ENCODE measurements at regions not wholly inside any gene's neighbourhood (a gene's known extent, or its start where the extent isn't known, plus 50 kb on each side); places are given as distances from the start of the nearest gene placed in this dataset.

DNA sequence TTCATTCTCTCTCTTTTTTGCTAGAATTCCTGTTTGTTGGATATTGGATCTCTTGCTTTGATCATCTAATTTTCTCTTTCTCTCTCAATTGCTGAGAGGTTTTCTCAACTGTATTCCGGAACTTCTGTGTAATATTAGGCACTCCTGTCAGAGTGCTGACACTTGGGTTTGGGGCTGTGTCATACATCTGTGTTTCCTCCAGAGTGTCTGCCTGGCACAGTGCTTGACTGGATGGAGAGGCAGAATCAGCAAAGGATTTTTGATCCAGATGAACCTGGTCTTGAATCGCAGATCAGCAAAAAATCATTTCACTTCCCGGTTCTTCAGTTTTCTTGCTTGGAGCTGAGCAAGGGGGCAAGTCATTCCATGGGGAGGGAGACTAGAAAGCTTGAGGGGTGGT lies 87.7 kb upstream of the CXCR4 start:
- H3K36me3 ChIP-seq (ENCODE audit: control insufficient read depth in 2 of 2, insufficient read depth in 1 of 2, low read length in 2 of 2): no peaks in the 10 kb centered on the region
- no peak overlapping the region for H3K4me3 ChIP-seq (ENCODE audit: low read depth, low read length)
- no peaks in the 10 kb centered on the region for H3K4me1 ChIP-seq (ENCODE audit: control insufficient read depth, insufficient read depth, low read length)
- no peak overlapping the region for H3K27ac ChIP-seq (ENCODE audit: extremely low read depth, low read depth, low read length)
- POLR2A ChIA-PET: no interaction called here
- no peaks in the 10 kb centered on the region for H3K9me3 ChIP-seq (ENCODE audit: control insufficient read depth, insufficient read depth, low read depth, low read length)
- TF ChIP-seq ZNF175 (tag by site-specific recombination; IDR thresholded peaks at IDR 0.05): no peak
- CTCF ChIA-PET: no interaction called here

DNA sequence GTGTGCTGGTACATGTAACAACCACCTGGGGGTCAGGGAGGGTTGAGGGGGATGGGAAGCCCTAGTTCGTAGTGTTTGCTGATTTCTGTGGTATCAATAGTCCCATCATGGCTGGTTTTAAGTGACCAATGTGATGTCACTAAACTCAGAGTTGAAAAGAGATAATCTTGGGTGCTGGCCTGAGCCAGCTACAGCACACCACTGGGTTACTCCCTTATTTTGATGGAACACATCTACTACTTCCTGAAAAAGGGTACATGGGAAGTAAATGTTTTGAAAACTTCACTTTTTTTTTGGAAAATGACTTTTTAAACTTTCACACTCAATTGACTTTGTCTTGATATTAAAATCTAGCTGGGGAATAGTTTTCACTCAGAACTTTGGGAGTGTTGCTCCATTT lies 87.0 kb upstream of the CXCR4 start:
- TF ChIP-seq, protein P1, sequence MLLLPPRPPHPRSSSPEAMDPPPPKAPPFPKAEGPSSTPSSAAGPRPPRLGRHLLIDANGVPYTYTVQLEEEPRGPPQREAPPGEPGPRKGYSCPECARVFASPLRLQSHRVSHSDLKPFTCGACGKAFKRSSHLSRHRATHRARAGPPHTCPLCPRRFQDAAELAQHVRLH (tag by site-specific recombination; IDR thresholded peaks at IDR 0.05): no peak
- no peak for TF ChIP-seq ZNF132 (tag by site-specific recombination; IDR thresholded peaks at IDR 0.05; ENCODE audit: borderline replicate concordance)
- TF ChIP-seq GLIS2 (tag by site-specific recombination; IDR thresholded peaks at IDR 0.05): no peak
- TF ChIP-seq ZNF292 (tag by site-specific recombination; IDR thresholded peaks at IDR 0.05; ENCODE audit: borderline replicate concordance, low read depth): no peak
- no peak for TF ChIP-seq ZNF776 (tag by site-specific recombination; IDR thresholded peaks at IDR 0.05; ENCODE audit: borderline replicate concordance)
- TF ChIP-seq, protein P2, sequence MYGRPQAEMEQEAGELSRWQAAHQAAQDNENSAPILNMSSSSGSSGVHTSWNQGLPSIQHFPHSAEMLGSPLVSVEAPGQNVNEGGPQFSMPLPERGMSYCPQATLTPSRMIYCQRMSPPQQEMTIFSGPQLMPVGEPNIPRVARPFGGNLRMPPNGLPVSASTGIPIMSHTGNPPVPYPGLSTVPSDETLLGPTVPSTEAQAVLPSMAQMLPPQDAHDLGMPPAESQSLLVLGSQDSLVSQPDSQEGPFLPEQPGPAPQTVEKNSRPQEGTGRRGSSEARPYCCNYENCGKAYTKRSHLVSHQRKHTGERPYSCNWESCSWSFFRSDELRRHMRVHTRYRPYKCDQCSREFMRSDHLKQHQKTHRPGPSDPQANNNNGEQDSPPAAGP (tag by site-specific recombination; IDR thresholded peaks at IDR 0.05): no peak
- TF ChIP-seq ZNF530 (tag by site-specific recombination; IDR thresholded peaks at IDR 0.05; ENCODE audit: low read depth): no peak
- no peak for TF ChIP-seq ZNF37A (tag by site-specific recombination; IDR thresholded peaks at IDR 0.05)
- TF ChIP-seq ZNF585B (tag by site-specific recombination; IDR thresholded peaks at IDR 0.05): no peak
- TF ChIP-seq ZXDB (tag by site-specific recombination; IDR thresholded peaks at IDR 0.05): no peak
- TF ChIP-seq YY1 (tag by site-specific recombination; IDR thresholded peaks at IDR 0.05): no peak
- TF ChIP-seq KLF1 (tag by site-specific recombination; IDR thresholded peaks at IDR 0.05): no peak
- TF ChIP-seq, protein P3, sequence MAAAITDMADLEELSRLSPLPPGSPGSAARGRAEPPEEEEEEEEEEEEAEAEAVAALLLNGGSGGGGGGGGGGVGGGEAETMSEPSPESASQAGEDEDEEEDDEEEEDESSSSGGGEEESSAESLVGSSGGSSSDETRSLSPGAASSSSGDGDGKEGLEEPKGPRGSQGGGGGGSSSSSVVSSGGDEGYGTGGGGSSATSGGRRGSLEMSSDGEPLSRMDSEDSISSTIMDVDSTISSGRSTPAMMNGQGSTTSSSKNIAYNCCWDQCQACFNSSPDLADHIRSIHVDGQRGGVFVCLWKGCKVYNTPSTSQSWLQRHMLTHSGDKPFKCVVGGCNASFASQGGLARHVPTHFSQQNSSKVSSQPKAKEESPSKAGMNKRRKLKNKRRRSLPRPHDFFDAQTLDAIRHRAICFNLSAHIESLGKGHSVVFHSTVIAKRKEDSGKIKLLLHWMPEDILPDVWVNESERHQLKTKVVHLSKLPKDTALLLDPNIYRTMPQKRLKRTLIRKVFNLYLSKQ (tag by site-specific recombination; IDR thresholded peaks at IDR 0.05; ENCODE audit: borderline replicate concordance): no peak
- TF ChIP-seq ZNF394 (tag by site-specific recombination; IDR thresholded peaks at IDR 0.05; ENCODE audit: borderline replicate concordance): no peak
- TF ChIP-seq ZNF514 (tag by site-specific recombination; IDR thresholded peaks at IDR 0.05): no peak
- no peak for TF ChIP-seq ZNF596 (tag by site-specific recombination; IDR thresholded peaks at IDR 0.05)
- TF ChIP-seq RBAK (tag by site-specific recombination; IDR thresholded peaks at IDR 0.05): no peak
- TF ChIP-seq OSR2 (tag by site-specific recombination; IDR thresholded peaks at IDR 0.05): no peak
- TF ChIP-seq, protein P4, sequence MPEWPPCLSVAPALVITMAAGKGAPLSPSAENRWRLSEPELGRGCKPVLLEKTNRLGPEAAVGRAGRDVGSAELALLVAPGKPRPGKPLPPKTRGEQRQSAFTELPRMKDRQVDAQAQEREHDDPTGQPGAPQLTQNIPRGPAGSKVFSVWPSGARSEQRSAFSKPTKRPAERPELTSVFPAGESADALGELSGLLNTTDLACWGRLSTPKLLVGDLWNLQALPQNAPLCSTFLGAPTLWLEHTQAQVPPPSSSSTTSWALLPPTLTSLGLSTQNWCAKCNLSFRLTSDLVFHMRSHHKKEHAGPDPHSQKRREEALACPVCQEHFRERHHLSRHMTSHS (tag by site-specific recombination; IDR thresholded peaks at IDR 0.05): no peak
- Histone ChIP-seq H3K4me1 (ENCODE audit: control insufficient read depth, insufficient read depth, low read length) (no peaks in the 10 kb centered on the region), H3K27ac (ENCODE audit: extremely low read depth, low read depth, low read length) (no peak overlapping the region), H3K9me3 (ENCODE audit: control insufficient read depth, insufficient read depth, low read depth, low read length) (no peaks in the 10 kb centered on the region), H3K36me3 (ENCODE audit: control insufficient read depth in 2 of 2, insufficient read depth in 1 of 2, low read length in 2 of 2) (no peaks in the 10 kb centered on the region), H3K4me3 (ENCODE audit: low read depth, low read length) (no peak overlapping the region)
- ChIA-PET CTCF (no interaction called here), POLR2A (no interaction called here)

DNA sequence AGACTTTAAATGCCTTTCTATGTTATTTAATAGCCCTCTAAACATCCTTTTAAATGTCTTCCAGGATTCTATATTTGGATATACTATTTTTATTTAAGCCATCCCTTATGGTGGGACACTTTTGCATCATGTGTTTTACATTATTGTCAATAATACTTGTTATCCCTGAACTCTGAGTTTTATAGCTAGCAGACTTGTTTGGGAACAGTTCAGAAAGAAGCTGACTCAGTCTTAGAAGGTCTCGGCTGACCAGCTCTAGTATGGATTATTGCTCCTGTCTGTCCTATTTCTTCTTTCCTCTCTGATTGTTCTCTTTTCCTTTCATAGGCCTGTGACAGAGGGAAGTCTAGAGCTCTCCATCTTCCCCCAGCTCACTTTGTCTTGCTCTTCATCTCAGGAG lies 77.3 kb upstream of the CXCR4 start:
- Histone ChIP-seq H3K27ac (ENCODE audit: extremely low read depth, low read depth, low read length) (no peak overlapping the region), H3K4me1 (ENCODE audit: control insufficient read depth, insufficient read depth, low read length) (no peaks in the 10 kb centered on the region), H3K9me3 (ENCODE audit: control insufficient read depth, insufficient read depth, low read depth, low read length) (no peaks in the 10 kb centered on the region; the same call in 1 of the 2 replicates), H3K36me3 (ENCODE audit: control insufficient read depth in 2 of 2, insufficient read depth in 1 of 2, low read length in 2 of 2) (no peaks in the 10 kb centered on the region), H3K4me3 (ENCODE audit: low read depth, low read length) (no peak overlapping the region)
- TF ChIP-seq ZNF175 (tag by site-specific recombination; IDR thresholded peaks at IDR 0.05) (no peak), ZSCAN16 (tag by site-specific recombination; IDR thresholded peaks at IDR 0.05) (no peak), ZNF785 (tag by site-specific recombination; IDR thresholded peaks at IDR 0.05) (no peak)
- POLR2A ChIA-PET: no interaction called here
- CTCF ChIA-PET: interaction anchor here (0.6 kb wide), 1 partner anchor 882 kb away, joined by 3 read pairs; no protein-coding TSS in a partner anchor
